GM18511 (cell line): ENCODE measurements at regions not wholly inside any gene's neighbourhood (a gene's known extent, or its start where the extent isn't known, plus 50 kb on each side); places are given as distances from the start of the nearest gene placed in this dataset.

Source experiments
- ATAC-seq: cut with Tn5 transposase; IDR thresholded peaks from one replicate; pipeline ENCODE4 v1.9.1; 2021; ENCODE audit warnings: mild to moderate bottlenecking, moderate library complexity; ENCODE audit not compliant: unreplicated experiment

DNA sequence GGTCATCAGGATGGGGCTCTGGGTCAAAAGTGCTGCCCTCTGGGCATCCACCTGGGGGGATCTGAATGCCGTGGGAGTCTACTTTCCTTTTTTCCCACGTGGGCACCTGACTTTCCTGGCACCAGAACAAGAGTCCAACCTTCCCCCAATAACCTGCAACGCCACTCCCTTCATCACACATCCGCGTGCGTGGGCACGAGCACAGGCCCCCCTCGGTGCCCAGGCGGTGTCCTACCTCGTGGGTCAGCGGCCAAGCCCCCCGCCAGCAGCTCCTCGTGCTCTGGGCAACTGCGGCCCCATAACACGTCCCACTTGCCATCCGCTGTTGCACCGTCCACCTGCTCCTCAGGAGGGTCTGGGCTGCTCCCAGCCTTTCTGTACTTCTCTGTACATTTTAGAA lies 87.0 kb downstream of the YTHDF1 start:
- ATAC-seq, result no peak

DNA sequence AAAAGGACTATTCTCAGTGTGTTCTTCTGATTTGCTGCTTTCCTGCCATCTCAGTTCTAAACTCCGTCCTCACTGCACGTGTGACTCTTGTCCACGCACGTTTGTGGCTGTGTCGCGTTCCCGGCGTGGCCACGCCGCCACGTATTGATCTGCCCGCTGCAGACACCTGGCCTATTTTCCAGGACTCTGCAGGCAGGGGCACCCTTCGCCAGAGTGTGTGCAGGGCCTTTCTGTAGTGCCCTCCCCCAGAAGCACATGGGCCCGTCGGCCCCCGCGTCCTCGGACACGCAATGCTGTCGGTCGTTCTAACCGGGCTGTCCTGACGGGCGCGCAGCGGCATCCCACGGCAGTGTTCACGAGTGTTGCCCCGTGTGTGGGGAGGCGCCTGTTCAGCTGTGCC lies 87.6 kb downstream of the YTHDF1 start:
- no peak for ATAC-seq

DNA sequence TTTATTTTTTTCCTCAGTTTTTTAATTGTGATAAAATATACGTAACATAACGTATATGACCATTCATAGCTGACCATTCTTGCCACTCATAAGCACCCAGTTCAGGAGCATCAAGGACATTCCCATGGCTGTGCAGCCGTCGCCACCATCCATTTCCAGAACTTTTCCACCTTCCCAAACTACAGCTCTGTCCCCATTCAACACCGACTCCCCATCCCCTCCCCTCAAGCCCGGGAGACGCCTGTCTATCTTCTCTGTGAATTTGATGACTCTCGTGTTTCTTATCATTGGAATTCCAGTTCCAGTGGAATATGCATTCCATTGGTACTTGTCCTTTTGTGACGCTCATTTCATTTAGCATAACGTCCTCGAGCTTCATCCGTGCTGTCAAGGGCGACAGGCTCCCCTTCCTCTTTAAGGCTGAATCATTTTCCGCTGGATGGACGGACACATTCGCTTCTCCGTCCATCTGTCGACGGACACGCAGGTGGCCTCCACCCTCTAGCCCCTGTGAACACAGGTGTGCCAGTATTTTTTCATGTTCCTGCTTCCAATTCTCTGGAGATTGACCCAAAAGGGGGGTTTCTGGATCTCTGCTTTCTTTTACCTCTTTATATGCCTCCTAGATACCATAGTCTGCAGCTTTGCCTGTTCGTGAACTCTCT lies 88.1 kb downstream of the YTHDF1 start:
- no peak for ATAC-seq

DNA sequence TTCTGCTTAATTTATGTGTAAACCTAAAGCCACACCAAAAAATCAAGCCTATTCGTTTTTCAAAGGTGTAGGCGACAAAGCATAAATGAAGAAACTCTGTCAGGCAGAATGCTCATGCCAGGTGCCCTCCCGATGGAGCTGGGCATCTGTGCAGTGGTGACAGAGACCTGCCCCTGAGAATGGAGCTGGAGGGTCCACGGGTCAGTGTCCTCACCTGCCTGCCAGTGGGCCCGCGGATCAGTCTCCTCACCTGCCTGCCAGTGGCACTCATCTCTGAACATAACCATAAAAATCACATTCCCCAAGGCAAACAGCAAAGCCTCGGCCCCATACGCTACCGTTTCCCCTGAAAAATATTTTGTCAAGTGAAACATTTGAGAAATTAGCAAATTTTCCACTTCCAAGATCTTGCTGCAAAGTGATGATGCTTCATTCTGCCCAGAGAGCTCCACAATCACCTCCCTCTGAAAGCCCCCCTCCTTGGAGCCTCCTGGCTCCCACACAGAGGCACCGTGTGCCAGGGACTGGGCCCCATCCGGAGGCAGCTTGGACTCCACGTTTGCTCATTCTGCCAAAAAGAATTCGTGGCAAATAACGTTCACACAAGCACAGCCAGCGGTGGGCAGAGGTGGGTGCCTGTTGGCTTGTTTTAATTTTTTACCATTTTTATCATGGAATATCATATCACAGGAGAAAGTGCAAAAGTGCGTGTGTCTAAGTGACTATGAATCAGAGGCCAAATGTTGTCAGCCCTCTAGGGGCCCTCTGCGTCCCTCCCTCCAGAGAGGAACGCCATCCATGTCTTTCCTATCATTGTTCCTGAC lies 88.8 kb downstream of the YTHDF1 start:
- no peak for ATAC-seq

DNA sequence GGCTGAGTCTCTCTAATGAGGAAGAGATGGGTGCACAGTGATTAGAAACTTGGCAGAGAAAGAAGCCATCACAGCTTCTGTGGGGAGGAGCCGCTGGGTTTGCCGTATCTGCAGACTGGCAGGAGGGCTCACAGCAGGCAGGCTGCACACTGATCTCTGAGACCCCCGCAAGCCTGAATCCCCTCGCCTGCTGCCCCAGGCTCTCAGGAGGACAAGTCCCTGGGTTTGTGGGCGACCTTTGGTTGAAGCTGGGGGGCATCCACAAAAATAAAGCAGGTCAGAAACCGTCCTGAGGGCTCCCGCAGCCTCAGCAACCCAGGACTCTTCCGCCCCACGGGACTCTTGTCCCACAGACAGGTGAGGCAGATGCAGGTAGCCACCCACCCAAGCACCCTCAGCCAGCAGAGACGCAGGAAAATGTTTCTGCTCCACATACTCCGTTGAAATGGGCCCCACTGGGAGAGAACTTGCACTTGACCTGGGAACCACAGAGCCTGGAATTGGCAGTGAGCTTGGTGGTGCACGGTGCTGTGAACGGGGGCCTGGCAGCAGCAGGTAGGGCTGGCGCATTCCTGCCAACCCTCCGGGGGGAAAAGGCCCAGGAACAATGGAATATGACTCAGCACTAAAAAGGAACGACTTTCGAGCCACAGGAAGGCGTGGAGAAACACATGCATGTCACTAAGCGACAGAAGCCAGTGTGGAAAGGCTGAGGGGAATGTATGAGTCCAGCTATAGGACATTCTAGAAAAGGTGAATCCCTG lies 89.9 kb downstream of the YTHDF1 start:
- ATAC-seq, result no peak

DNA sequence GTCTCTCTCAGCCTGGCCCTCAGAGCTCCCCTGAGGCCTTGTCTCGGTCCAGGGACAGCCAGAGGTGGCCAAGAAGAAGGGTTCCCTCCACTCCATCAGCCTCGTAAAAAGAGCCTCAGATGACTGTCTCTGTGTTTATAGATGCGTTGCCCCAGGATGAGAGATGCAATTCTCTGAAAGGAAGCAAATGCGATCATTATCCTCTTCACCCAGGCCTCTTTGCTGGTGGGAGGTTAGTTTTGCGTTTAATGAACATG lies 90.4 kb downstream of the YTHDF1 start:
- ATAC-seq, result no peak

DNA sequence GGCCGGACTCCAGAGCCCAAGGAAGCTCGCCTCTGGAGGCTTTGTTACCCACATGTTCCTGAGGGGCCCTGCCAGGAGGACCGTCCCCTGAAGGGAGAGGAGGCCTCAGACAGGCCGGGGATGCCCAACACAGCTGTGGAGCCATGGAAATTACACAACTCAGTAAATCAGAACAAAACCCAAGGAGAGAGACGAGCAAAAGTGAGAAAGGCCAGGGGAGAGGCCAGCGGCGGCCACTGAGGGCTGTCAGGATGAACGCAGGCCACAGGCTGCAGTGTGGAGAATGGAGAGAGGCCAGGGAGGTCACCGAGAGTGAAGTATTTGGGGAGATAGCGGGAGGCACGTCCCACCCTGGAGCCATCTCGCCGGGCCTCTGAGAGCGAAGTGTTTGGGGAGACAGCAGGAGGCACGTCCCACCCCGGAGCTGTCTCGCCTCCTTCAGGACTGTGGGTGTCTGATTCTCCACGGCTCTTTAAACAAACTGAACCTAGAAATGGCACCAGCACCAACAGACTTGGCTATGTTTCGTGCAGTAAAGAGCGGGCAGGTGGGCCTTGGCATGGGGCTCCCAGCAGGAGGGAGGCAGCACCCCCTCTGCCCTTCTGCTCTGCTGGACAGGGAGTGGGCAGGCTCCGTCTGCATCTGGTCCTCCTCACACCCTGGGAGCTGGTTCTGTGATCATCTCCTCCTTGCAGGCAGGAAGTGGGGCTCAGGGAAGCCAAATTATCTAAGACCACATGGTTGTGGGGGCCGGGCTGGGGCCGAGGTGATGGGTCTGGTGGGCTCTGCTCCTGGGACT lies 91.0 kb downstream of the YTHDF1 start:
- ATAC-seq, result no peak

DNA sequence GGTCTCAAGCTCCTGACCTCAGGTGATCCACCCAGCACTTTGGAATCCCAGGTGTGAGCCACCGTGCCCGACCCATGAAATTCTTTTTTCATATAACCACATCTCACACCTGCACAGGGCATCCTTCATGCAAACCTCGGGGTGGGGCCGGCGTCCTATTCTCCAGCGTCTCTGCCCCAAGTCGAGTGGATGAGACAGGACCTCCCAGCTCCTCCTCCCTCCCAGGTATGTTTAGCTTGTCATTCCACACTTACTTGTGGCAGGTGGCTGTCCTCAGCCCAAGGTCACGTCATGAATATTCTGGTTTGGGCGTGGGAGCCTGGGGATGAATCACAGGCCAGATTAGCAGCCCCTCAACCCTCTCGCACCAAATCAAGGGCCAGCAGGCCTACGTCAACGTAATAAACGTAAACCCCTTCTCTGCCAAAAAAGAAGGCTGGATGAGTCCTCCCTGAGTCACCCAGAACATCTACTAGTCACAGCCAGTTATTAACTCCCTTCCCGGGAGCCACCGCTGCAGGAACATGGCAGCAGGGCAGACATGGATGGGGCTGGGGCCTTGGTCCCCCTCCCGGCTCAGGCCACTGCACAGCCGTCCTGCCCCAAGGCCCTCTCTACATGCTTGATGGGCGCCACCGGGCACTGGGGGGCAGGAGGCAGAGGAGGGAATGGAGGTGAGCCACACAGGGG lies 91.7 kb downstream of the YTHDF1 start:
- ATAC-seq, result no peak

DNA sequence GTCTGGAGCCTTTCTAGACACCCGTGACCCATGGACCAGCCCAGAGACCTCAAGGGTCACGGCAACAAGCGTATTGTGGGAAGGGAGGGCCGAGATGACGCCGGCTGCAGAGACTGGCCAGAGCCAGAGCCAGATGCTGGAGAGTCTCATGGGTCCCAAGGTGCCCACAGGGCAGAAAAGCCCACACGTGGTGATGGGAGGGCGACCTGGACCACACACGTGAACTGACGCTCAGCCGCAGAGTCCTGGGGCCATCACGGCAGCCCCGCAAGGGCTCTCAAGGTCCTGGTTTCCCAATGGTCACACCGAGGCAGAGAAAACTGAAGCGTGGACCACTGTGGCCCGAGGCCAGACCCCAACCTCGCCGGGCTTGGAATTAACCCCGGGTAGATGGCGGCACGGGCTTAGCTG lies 92.6 kb downstream of the YTHDF1 start:
- no peak for ATAC-seq

DNA sequence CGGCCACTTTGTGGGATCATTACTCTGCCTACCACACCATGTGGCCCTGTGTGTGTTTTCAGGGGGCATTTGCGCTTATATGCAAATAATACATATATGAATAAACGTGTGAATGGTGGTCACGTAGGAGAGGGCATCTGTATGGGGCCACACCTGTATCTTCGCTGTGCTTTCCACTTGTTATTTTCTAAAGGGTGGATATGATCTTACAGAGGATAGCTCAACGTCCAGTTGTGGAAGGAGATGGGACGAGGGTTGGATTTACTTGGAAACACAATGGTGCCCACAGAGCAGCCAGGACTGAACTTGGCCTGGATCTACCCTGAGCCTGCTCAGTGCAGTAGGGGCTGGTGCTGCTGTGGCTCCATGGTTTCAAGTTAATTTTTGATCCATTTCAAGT lies 93.3 kb downstream of the YTHDF1 start:
- ATAC-seq, result no peak

DNA sequence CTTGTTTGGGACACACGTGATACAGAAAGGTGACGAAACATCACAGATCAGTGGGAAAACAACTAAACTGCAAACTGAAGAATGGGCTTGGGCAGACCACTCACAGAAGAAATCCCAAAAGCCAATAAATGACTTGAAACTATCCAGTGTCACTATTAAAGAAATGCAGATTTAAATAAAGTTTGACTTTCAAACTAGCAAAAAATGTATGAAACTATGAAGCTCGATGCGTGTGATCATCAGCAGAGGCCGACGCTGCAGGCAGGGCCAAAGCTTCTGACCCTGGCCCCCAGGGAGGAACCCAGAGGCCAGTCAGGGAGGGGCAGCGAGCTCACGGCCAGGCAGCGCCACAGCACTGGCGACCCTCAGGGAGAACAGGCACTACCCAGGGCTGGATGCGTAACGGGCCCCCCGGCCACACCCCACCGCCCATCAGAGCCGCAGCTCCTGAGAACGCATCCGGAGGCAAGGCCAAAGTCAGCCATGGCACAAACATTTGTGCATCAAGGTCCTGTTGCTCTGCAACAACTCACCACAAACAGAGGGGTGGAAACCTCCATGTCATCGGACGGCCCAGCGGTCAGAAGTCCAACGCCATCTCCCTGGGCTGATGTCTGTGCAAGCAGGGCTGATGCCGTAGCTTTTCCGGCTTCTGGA lies 94.1 kb downstream of the YTHDF1 start:
- no peak for ATAC-seq

DNA sequence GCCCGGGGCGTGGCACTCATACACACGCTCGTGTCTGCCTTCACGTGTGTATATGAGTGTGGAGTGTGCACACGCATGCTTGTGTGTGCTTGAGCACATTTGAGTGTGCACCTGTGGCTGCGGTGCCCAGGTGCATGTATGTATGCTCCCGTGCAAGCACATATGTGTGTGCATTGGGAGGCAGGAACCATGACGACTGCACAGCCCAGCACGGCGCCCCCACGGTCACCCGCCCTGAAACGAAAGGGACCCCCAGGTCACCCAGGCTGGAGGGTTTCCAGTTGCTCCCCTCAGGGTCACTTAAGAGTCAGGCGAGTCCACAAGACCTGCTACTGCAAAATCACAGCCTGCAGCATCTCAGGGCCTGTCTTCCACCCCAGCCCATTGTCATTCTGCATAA lies 94.7 kb downstream of the YTHDF1 start:
- ATAC-seq, result no peak

DNA sequence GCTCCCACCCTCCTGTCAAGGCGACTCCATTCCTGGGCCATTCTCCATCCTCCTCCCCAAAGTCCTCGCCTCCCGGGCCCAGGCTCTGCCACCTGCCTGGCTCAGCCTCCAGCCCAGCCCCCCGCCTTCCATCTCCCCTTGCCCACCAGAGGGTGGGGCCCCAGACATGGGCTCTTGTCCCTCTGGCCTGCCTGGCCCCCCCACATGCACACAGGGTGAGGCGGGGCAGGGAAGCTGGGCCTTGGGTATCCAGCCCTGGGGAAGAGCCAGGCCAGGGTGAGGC lies 95.2 kb downstream of the YTHDF1 start:
- ATAC-seq, result no peak

DNA sequence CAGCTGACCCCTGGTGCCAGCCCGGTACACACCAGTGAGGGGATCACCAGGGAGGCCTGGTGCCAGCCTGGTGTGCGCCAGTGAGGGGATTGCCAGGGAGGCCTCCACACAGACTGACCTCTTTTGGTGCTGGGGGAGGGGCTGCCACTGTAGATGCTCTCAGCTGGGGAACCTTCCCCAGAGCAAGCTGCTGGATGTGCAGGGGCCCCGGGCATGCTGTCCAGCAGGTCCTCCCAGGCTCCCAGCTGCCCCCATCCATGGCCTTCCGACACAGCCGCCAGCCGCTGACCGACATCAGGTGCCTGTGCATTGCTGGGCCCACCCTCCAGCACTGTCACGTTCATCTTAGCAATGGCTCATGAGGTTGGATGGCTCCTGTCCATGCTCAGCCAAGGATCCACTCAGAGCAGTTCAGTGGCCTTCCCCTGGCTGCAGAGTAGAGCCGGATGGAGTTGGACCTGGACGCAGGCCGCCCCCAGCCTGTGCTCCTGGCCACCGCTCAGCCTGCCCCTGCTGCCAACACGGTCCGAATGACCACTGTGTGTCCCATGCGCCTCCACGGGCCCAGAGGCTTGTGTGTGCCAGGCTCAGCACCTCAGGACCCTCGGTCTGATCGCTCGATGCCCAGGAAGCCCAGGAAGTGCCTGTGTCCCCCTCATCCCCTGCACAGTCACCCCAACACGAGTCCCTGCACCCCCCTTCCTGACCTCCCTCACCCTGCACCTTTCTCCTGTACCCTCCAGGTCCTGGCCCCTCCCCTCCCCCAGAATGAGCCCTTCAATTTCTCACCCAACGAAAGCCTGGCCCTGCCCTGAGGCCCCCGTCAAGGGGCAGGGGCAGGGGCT lies 95.7 kb downstream of the YTHDF1 start:
- no peak for ATAC-seq

DNA sequence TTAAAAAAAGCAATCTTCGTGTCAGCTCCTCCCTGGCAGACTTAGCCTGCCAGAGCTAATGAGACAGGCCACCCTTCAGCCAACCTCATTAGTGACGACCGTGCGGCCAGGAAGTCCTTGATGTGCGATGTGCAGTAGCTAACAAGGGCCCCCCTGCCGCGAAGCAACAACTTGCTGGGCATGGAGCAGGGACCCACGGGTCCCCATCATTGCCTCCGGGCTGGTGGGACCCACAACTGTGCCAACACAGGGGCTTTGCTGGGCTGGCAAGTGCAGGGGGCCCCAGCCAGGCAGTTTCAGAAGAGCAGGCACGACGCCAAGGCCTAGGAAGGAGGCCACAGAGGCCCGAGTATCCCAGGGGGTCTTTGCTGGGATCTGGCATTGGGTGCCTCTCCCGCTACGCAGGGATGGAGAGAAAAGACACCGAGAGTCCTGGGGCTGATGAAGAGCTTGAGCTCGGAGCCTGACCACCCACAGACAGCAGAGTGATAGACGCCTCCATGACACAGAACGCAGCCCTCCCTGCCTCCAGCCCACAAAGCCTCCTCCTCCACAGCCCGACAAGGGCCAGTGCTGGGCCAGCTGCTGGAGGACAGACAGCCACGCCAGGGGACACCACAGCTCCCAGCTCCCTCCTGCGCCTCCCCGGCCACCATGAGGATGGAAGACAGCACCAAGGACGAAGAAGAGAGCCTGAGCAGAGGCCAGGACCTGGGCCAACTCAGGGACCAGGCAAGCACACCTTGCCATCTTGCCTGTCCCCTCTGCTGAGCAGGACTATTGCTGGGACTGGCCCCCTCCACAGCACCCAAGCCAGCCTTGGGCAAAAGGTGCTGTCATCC lies 96.6 kb downstream of the YTHDF1 start:
- ATAC-seq, result no peak

DNA sequence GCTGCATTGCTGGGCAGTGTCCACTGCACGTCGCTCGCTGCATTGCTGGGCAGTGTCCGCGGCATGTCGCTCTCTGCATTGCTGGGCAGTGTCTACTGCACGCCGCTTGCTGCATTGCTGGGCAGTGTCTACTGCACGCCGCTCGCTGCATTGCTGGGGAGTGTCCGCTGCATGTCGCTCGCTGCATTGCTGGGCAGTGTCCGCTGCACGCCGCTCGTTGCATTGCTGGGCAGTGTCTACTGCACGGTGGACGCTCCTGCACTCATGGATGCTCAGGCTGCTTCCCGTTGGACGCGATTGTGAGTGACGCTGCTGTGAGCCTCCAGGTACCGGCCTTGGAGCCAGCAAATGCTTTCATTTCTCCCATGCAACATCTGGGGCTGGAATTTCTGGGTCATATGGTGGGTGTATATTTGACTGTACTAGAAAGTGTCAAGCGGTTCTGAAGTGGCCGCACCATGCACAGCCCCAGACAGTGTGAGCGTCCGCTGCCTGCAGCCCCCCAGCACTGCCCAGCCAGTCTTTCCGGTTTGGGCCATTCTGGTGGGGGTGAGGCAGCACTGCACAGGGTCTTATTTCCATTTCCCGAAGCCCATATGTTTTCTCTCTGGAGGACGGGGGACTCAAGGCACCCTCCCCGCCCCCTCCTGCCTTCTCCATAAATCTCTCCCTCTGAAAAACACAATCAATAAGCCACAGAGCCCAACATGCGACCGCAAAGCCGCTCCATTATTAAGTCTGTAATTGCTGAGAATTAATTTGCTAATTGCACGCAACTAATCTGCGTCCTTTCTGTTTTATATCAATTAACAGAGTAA lies 97.4 kb downstream of the YTHDF1 start:
- ATAC-seq, result no peak

DNA sequence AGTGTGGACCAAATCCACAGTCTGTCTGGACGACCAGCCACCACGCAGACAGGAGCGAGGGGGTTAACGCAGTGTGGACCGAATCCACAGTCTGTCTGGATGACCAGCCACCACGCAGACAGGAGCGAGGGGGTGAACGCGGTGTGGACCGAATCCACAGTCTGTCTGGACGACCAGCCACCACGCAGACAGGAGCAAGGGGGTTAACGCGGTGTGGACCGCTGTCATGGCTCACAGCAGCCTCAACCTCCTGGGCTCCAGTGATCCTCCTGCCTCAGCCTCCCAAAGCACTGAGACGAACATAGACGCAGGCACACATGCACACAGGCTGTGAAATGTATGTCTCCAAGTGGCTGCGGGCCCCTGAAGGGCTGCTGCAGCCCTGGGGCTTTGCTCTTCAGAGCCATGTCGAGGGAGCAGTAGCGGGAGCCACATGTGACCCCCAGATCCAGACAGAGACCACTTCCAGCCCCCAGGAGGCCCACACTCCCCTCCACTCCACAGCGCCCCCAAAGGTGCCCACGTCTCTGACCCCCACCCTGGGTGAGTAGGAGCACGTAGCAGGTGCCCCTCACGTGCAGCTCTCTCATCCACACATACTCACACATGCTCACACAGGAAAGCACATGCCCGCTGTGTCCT lies 98.1 kb downstream of the YTHDF1 start:
- no peak for ATAC-seq
